Upper lobe of left lung (tissue), 6 donors: ENCODE measurements at regions not wholly inside any gene's neighbourhood (a gene's known extent, or its start where the extent isn't known, plus 50 kb on each side); places are given as distances from the start of the nearest gene placed in this dataset.
A peak's percentile ranks its signal among the peaks of the same experiment; 100 is the strongest.

Experiments used
- ATAC-seq, 2 donors: fragments of 200-7000 bp; cut with Tn5 transposase; one replicate each; pipeline ENCODE4 v1.9.1; 2022; ENCODE audit warnings: mild to moderate bottlenecking in 2 of 2, moderate library complexity in 2 of 2; ENCODE audit not compliant: low FRiP score in 2 of 2
- DNase-seq, 2 donors: peaks; one replicate each; pipeline ENCODE4 v3.0.0-alpha.2; 2019 to 2020
- H3K27ac ChIP-seq, 4 donors: fragments of 200-600 bp; sonication (generic); one replicate each; pipeline ENCODE4 v1.5.1; 2016 to 2019
- H3K27me3 ChIP-seq, 4 donors: fragments of 200-600 bp; sonication (generic); one replicate each; pipeline ENCODE4 v1.5.1; 2017 to 2019
- H3K36me3 ChIP-seq, 4 donors: fragments of 200-600 bp; sonication (generic); one replicate each; pipeline ENCODE4 v1.5.1; 2016 to 2019
- H3K4me1 ChIP-seq, 4 donors: fragments of 200-600 bp; sonication (generic); one replicate each; pipeline ENCODE4 v1.5.1; 2018 to 2019
- H3K4me3 ChIP-seq, 4 donors: fragments of 200-600 bp; sonication (generic); one replicate each; pipeline ENCODE4 v1.5.1; 2017 to 2019; ENCODE audit warnings: mild to moderate bottlenecking in 2 of 4, moderate library complexity in 1 of 4
- H3K9me3 ChIP-seq, 4 donors: fragments of 200-600 bp; sonication (generic); one replicate each; pipeline ENCODE4 v1.5.1; 2018 to 2019
- EP300 ChIP-seq, 4 donors: sonication (generic); formaldehyde crosslinking; IDR thresholded peaks; one replicate each; pipeline ENCODE4 v1.5.1; 2017; ENCODE audit warnings: antibody characterized with exemption in 4 of 4, control low read depth in 2 of 4
- POLR2A ChIP-seq, 4 donors: fragments of 450-650 bp; IDR thresholded peaks; one replicate each; pipeline ENCODE4 v1.5.1; 2016 to 2017; ENCODE audit warnings: antibody characterized with exemption in 4 of 4, mild to moderate bottlenecking in 2 of 4
- POLR2AphosphoS5 ChIP-seq, 2 donors: sonication (generic); formaldehyde crosslinking; IDR thresholded peaks; one replicate each; pipeline ENCODE4 v1.5.1; 2017; ENCODE audit warnings: antibody characterized with exemption in 2 of 2
- WGBS, 2 donors: methylation state at CpG; one replicate each; pipeline ENCODE4 v1.1.5; 2017 to 2018; 5-methylcytosine and 5-hydroxymethylcytosine counted together
- TF ChIP-seq, protein P1 (sequence below), 6 experiments: fragments of 450-650 bp in 4 of 6; fragments of 200-600 bp in 2 of 6; sonication (generic) in 2 of 6; IDR thresholded peaks; one replicate each; pipeline ENCODE4 v1.5.1; 2016 to 2019; ENCODE audit warnings: antibody characterized with exemption in 6 of 6
- donor health status: DM: no; HTN: no; CAD: no; lungs with moderate emphysema.
- donor health status: DM: no; HTN: yes; CAD: no; lungs with severe emphysema.

DNA sequence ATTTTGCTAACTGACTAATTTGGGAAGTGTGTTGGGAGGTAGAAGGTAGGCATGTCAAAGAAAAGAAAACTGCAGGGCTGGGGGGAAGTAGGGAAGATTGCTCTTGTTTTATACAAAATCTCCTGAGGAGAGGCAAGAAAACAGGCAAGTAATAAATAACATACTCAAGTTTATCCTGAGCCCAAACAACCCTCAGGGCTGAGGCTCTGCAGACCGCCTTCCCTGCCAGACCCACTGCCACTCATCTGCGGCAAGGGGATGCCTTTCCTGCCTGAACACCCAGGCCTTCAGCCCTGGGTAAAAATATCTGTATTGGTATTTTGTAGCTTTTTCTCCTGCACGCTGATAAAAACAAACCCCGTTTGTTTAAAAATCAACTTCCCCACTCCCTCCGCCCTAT is 399.8 kb upstream of the NFE2L3 start:
- Histone ChIP-seq H3K4me3 (no peak overlapping the region), H3K27ac (peak overlapping the region in 2 of 4 donors; percentile 22 to 62), H3K4me1 (peaks cover 0 to 2% (median 0%) of the 10 kb centered on the region in 4 donors), H3K36me3 (no peaks in the 10 kb centered on the region), H3K27me3 (no peaks in the 10 kb centered on the region), H3K9me3 (no peaks in the 10 kb centered on the region)
- DNase-seq (no peak), ATAC-seq (no peak)
- TF ChIP-seq, protein P1, sequence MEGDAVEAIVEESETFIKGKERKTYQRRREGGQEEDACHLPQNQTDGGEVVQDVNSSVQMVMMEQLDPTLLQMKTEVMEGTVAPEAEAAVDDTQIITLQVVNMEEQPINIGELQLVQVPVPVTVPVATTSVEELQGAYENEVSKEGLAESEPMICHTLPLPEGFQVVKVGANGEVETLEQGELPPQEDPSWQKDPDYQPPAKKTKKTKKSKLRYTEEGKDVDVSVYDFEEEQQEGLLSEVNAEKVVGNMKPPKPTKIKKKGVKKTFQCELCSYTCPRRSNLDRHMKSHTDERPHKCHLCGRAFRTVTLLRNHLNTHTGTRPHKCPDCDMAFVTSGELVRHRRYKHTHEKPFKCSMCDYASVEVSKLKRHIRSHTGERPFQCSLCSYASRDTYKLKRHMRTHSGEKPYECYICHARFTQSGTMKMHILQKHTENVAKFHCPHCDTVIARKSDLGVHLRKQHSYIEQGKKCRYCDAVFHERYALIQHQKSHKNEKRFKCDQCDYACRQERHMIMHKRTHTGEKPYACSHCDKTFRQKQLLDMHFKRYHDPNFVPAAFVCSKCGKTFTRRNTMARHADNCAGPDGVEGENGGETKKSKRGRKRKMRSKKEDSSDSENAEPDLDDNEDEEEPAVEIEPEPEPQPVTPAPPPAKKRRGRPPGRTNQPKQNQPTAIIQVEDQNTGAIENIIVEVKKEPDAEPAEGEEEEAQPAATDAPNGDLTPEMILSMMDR (IDR thresholded peaks at IDR 0.05) = no peak
- 65 to 72% methylated on average over 5 of the region's 5 CpGs for WGBS, 2 donors

DNA sequence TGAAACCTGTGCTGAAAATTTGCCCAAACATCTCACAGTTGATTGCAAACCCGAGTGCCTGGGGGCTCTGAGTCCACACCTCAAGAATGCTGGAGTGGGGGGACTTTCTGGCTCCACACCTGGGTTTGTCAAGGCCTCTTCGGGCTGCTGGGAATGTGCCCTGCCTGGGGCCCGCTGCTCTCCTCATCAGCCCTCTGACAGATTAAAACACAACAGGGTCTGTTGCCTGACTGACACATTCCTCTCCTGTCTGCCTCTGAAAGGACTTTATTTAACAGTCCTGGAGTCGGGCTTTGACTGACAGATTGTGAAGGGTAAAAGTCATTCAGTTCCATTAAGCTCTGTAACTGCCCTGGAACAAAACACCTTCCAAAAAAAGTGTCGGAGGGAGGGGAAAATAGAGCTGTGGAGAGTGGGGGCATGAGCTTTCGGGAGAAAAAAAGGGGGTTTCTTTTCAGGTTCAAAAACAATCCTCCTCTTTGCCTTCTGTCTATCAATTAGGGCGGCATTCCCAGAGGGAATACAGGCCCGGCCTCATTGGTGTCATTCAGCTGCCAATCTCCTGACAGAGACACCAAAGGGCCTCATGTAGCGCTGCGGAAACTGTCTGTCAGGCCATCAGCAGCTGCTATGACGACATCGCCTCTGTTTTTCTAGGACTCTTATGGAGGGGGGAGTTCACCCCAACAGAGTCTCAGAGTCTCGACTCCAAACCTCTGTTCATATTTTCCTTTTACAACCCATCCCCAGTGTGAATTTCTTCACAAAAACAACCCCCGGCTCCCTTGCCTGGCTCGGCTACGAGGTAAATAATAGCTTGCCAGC is 398.8 kb upstream of the NFE2L3 start:
- Histone ChIP-seq H3K4me3 (no peak overlapping the region), H3K9me3 (no peaks in the 10 kb centered on the region), H3K27ac (peak overlapping the region in 3 of 4 donors; percentile 13 to 62 (median 30)), H3K27me3 (no peaks in the 10 kb centered on the region), H3K36me3 (no peaks in the 10 kb centered on the region), H3K4me1 (peaks cover 0 to 2% (median 0%) of the 10 kb centered on the region in 4 donors)
- TF ChIP-seq POLR2A (IDR thresholded peaks at IDR 0.05) = no peak
- no peak for TF ChIP-seq EP300 (IDR thresholded peaks at IDR 0.05)
- TF ChIP-seq POLR2AphosphoS5 (IDR thresholded peaks at IDR 0.05) = no peak
- TF ChIP-seq, protein P1 (IDR thresholded peaks at IDR 0.05) = no peak
- no peak for ATAC-seq
- no peak for DNase-seq
- 77 to 81% methylated on average over 15 to 16 of the region's 16 CpGs for WGBS, 2 donors

DNA sequence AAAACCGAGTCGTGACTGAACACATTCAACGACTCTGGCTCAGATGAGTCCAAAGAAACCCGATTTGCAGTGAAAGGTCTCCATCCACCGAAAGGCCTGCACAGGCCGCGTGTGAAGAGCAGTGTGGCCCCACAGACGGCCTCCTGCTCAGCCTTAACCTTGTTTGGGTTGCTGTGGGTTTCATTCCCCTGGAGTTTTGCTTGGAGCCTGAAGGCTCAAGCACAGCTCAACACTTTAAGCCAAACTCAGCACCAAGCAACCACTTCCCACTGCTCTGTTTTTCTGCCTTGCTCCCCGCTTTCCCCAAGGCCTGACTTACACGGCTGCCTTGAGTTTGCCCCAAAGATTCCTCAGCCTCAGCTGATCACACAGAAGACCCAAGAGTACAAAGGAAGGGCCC is 398.2 kb upstream of the NFE2L3 start:
- H3K36me3 ChIP-seq = no peaks in the 10 kb centered on the region
- peaks cover 0 to 2% (median 0%) of the 10 kb centered on the region in 4 donors for H3K4me1 ChIP-seq
- TF ChIP-seq POLR2AphosphoS5 (IDR thresholded peaks at IDR 0.05) = no peak
- TF ChIP-seq EP300 (IDR thresholded peaks at IDR 0.05) = no peak
- no peak for TF ChIP-seq POLR2A (IDR thresholded peaks at IDR 0.05)
- TF ChIP-seq, protein P1 (IDR thresholded peaks at IDR 0.05) = no peak
- H3K27me3 ChIP-seq = no peaks in the 10 kb centered on the region
- peak overlapping the region in 1 of 4 donors; percentile 11 for H3K27ac ChIP-seq
- H3K4me3 ChIP-seq = no peak overlapping the region
- WGBS, 2 donors = 76 to 89% methylated on average over 10 of the region's 10 CpGs
- DNase-seq (peak in 1 of 2 donors; percentile 8), ATAC-seq (peak in 1 of 2 donors; percentile 40)
- H3K9me3 ChIP-seq = no peaks in the 10 kb centered on the region

DNA sequence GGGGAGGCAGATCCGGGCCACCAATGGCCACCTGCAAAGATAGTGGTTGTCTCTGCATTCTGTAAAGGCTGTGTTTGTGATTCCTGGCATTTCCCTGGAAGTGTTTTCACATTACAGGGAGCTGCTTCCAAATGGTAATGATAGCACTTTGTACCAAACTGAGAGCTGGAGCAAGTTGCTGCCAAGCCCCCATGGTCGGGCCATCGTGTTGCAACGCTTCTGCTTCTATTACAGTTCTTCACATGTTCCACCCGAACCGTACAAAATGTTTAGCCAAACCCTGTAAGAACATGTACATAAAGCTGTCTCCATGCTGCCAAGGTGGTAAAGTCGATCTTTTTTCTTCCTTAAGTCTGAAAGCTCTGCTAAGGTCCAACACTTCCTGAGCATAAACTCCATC is 397.7 kb upstream of the NFE2L3 start:
- H3K9me3 ChIP-seq = no peaks in the 10 kb centered on the region
- TF ChIP-seq, protein P1 (IDR thresholded peaks at IDR 0.05) = no peak
- DNase-seq (no peak), ATAC-seq (no peak)
- peaks cover 0 to 2% (median 0%) of the 10 kb centered on the region in 4 donors for H3K4me1 ChIP-seq
- no peak overlapping the region for H3K4me3 ChIP-seq
- no peaks in the 10 kb centered on the region for H3K27me3 ChIP-seq
- peak overlapping the region in 1 of 4 donors; percentile 11 for H3K27ac ChIP-seq
- H3K36me3 ChIP-seq = no peaks in the 10 kb centered on the region
- WGBS, 2 donors = 83 to 88% methylated on average over 7 of the region's 7 CpGs

DNA sequence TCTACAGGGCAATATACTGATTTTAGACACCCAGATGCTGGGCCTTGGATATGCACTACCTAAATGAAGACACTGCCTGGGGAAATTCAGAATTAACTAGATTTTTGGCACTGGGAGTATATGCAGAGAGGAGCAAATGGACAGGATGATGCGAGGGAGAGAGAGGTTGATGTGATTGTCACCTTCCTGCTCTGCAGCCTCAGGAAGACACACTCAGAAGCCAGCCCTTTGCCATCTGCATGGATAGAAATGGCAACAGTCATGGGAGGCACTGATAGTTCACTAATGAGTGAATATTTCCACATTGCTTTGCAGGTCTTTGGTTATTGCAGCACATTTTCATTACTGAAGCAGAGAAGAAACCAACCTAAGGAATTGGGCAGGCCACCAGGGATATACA is 397.2 kb upstream of the NFE2L3 start:
- no peaks in the 10 kb centered on the region for H3K36me3 ChIP-seq
- TF ChIP-seq EP300 (IDR thresholded peaks at IDR 0.05) = no peak
- TF ChIP-seq, protein P1 (IDR thresholded peaks at IDR 0.05) = no peak
- no peak for TF ChIP-seq POLR2AphosphoS5 (IDR thresholded peaks at IDR 0.05)
- no peak for TF ChIP-seq POLR2A (IDR thresholded peaks at IDR 0.05)
- H3K9me3 ChIP-seq = no peaks in the 10 kb centered on the region
- H3K27ac ChIP-seq = no peak overlapping the region
- no peak overlapping the region for H3K4me3 ChIP-seq
- DNase-seq (no peak), ATAC-seq (no peak)
- peaks cover 0 to 2% (median 0%) of the 10 kb centered on the region in 4 donors for H3K4me1 ChIP-seq
- H3K27me3 ChIP-seq = no peaks in the 10 kb centered on the region
- WGBS, 2 donors = 96 to 100% methylated on average over 1 of the region's 1 CpG
